ENCODE measurements at regions not wholly inside any gene's neighbourhood (a gene's known extent, or its start where the extent isn't known, plus 50 kb on each side); places are given as distances from the start of the nearest gene placed in this dataset.

GRCh38 chr17:13775450-13775849 lies 173.7 kb upstream of the HS3ST3A1 start:
- TF ChIP-seq CTCF (IDR thresholded peaks at IDR 0.05), result no peak
- Histone ChIP-seq H3K9me3 (peaks cover under 1% of the 10 kb centered on the region), H3K4me1 (no peaks in the 10 kb centered on the region), H3K27ac (no peak overlapping the region), H3K36me3 (no peaks in the 10 kb centered on the region), H3K4me3 (no peak overlapping the region), H3K27me3 (no peaks in the 10 kb centered on the region)
- intact Hi-C loops (cut with DNase I), result no loop called here
- ATAC-seq, result no peak
- no peak for DNase-seq

- intact Hi-C loops (cut with DNase I), result no loop called here
- ATAC-seq, result no peak
- no peak overlapping the region for H3K4me3 ChIP-seq
- no peak overlapping the region for H3K27ac ChIP-seq
- H3K27me3 ChIP-seq, result no peaks in the 10 kb centered on the region
- H3K9me3 ChIP-seq, result no peaks in the 10 kb centered on the region
- no peak for TF ChIP-seq CTCF (IDR thresholded peaks at IDR 0.05)
- no peaks in the 10 kb centered on the region for H3K36me3 ChIP-seq
- DNase-seq, result no peak
- no peaks in the 10 kb centered on the region for H3K4me1 ChIP-seq
Measured at GRCh38 chr17:13776027-13776551, 174.4 kb upstream of the HS3ST3A1 start.

DNA sequence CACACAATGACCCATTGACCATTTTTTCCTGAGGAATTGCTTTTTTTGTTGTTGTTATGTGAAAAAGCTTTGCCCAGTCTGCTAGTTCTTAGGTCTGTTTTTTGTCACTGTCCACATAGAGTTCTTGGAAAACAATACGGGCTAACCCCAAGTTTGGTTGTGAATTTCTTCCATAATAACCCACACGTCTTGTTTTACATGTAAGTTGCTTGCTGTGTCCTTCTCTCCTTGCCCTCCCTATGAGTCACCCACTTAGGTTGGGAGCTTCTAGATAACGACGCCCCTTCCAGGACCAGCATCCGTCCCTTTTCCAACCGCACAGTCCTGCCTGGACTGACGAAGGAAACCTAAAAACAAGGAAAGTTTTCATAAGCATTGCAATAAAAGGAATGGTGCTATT lies 175.3 kb upstream of the HS3ST3A1 start:
- intact Hi-C loops (cut with DNase I), result no loop called here
- Histone ChIP-seq H3K27ac (no peak overlapping the region), H3K27me3 (no peaks in the 10 kb centered on the region), H3K9me3 (no peaks in the 10 kb centered on the region), H3K36me3 (no peaks in the 10 kb centered on the region), H3K4me1 (no peaks in the 10 kb centered on the region), H3K4me3 (no peak overlapping the region)
- TF ChIP-seq CTCF (IDR thresholded peaks at IDR 0.05), result no peak
- ATAC-seq, result no peak
- no peak for DNase-seq

- no peak for ATAC-seq
- H3K4me3 ChIP-seq, result no peak overlapping the region
- H3K27me3 ChIP-seq, result no peaks in the 10 kb centered on the region
- TF ChIP-seq CTCF (IDR thresholded peaks at IDR 0.05), result no peak
- no peak overlapping the region for H3K27ac ChIP-seq
- no peaks in the 10 kb centered on the region for H3K4me1 ChIP-seq
- H3K36me3 ChIP-seq, result no peaks in the 10 kb centered on the region
- no peak for DNase-seq
- intact Hi-C loops (cut with DNase I), result no loop called here
- no peaks in the 10 kb centered on the region for H3K9me3 ChIP-seq
Measured at GRCh38 chr17:13784434-13785095, 182.8 kb upstream of the HS3ST3A1 start.

GRCh38 chr17:13785981-13786598 lies 184.4 kb upstream of the HS3ST3A1 start:
- Histone ChIP-seq H3K27me3 (no peaks in the 10 kb centered on the region), H3K36me3 (no peaks in the 10 kb centered on the region), H3K4me3 (no peak overlapping the region), H3K9me3 (no peaks in the 10 kb centered on the region), H3K27ac (no peak overlapping the region), H3K4me1 (no peaks in the 10 kb centered on the region)
- intact Hi-C loops (cut with DNase I), result no loop called here
- ATAC-seq, result no peak
- no peak for TF ChIP-seq CTCF (IDR thresholded peaks at IDR 0.05)
- DNase-seq, result no peak

Data from upper lobe of right lung (tissue), 1 donor.